GM12865 (cell line): ENCODE measurements at regions not wholly inside any gene's neighbourhood (a gene's known extent, or its start where the extent isn't known, plus 50 kb on each side); places are given as distances from the start of the nearest gene placed in this dataset.

ENCODE experiments used
- DNase-seq: peaks from one replicate; pipeline ENCODE4 v3.0.0; 2010; ENCODE audit warnings: low read depth
- H3K4me3 ChIP-seq: 2 replicates; pipeline ENCODE4 v1.5.1; 2011; ENCODE audit warnings: mild to moderate bottlenecking, low read depth, low read length, control low read depth
- CTCF ChIP-seq: IDR thresholded peaks from 2 replicates; pipeline ENCODE4 v1.5.1; 2011; ENCODE audit warnings: low read length, control low read depth, low read depth, inconsistent platforms; ENCODE audit not compliant: insufficient read depth; ENCODE audit errors: missing control alignments

- DNase-seq, result no peak
- TF ChIP-seq CTCF, result no peak
- H3K4me3 ChIP-seq, result no peak overlapping the region
Measured at GRCh38 chr3:182385356-182385755, 407.9 kb upstream of the ATP11B start.

GRCh38 chr3:182388506-182388905 lies 404.8 kb upstream of the ATP11B start:
- no peak for TF ChIP-seq CTCF
- no peak for DNase-seq
- no peak overlapping the region for H3K4me3 ChIP-seq

GRCh38 chr3:182389071-182389815 lies 404.1 kb upstream of the ATP11B start:
- no peak for TF ChIP-seq CTCF
- H3K4me3 ChIP-seq, result no peak overlapping the region
- no peak for DNase-seq

GRCh38 chr3:182390421-182390820 lies 402.9 kb upstream of the ATP11B start:
- DNase-seq, result no peak
- H3K4me3 ChIP-seq, result no peak overlapping the region
- no peak for TF ChIP-seq CTCF

- TF ChIP-seq CTCF, result peak; percentile 3
- H3K4me3 ChIP-seq, result no peak overlapping the region
- DNase-seq, result no peak
Measured at GRCh38 chr3:182392182-182392937, 400.9 kb upstream of the ATP11B start.

GRCh38 chr3:182393151-182393550 lies 400.2 kb upstream of the ATP11B start:
- no peak for DNase-seq
- TF ChIP-seq CTCF, result no peak
- H3K4me3 ChIP-seq, result no peak overlapping the region

- TF ChIP-seq CTCF, result no peak
- no peak for DNase-seq
- H3K4me3 ChIP-seq, result no peak overlapping the region
Measured at GRCh38 chr3:182393830-182394367, 399.4 kb upstream of the ATP11B start.
